Stimulated activated CD4-positive, alpha-beta T cell treated with anti-CD3 and anti-CD28 coated beads, Interleukin-1b, Interleukin-23, amount 100 ng/mL, for 24 hours (primary cell): ENCODE measurements at regions not wholly inside any gene's neighbourhood (a gene's known extent, or its start where the extent isn't known, plus 50 kb on each side); places are given as distances from the start of the nearest gene placed in this dataset.

Experiments
- DNase-seq, 4 experiments: peaks; one replicate each; pipeline ENCODE4 v3.0.0-alpha.2; 2020; ENCODE audit warnings: low read depth in 4 of 4, low spot score in 1 of 4

- DNase-seq = no peak
Observed at GRCh38 chr10:108894402-108895301, 1028.7 kb downstream of the XPNPEP1 start.

GRCh38 chr10:108877095-108877561 lies 1046.2 kb downstream of the XPNPEP1 start:
- no peak for DNase-seq

- DNase-seq = no peak
Observed at GRCh38 chr10:108872854-108873253, 1050.5 kb downstream of the XPNPEP1 start.

DNA sequence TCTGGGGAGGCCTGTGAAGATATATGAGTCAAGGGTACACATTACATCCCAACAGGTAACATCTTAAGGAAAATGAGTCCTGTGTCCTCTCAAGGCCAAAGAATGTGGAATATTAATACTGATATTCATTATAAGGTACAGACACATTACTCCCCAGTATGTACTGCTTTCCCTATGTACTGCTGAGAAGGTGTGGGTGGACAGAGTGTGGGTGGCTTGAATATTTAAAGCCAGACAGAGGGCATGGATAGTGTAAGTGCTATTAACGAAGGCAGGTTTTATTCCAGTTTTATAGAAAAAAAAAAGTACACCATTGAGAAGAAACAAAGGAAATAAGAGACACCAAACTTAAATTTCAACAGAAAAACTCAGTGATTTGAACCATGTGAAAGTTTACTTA lies 1054.4 kb downstream of the XPNPEP1 start:
- DNase-seq = no peak

DNA sequence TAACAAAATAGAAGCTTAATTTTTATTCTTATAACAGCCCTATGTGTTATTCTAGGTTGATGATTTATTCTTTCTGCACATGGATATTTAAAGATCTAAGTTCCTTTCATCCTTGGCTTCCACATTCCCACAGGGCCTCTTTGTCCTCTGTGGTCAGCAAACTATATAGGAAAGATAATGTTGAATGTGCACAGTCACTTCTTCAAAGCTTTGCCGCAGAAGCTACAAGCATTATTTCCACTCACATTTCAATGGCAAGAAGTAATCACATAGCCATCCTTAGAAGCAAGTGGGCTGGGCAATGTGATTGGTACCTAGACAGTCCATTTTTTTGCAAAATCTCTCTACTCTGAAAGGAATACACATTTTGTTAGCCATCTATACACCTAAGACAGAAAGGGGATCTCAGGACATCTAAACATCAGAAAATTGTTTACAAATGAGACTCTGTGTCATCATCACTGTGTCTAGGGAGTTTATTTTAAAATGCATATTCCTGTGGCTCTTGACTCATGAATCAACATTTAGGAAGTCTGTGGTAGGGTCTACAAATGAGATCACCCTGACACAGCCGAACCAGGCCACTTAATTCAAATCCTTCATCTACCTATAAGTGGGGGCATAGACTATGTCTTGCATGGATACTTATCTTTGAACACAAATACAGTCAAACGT lies 1060.5 kb downstream of the XPNPEP1 start:
- no peak for DNase-seq

DNA sequence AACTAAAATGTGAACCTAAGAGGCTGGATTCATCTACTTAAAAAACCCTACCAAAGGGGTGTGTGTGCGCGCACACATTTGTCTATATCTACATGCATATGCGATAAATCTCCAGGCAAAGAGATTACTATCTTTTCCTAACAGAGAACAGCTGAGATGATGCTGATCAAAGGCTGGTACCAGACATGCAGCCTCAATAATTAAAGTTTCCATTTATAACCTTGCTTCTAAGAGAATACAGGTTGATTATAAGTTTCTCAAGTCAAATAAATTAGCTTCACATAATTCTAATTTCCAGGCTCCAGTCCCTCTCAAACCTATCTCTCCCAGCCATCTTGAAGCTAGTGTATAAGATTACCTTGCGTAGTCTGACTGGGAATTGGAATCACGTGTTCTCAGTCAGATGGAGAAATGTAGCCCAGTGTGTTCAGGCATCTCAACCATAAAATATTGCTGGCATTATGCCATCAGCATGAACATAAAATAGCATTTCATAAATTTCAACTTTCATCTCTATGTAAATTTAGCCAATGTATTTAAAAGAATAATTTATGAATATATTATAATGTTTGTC lies 1062.0 kb downstream of the XPNPEP1 start:
- DNase-seq = no peak

- DNase-seq = no peak
Observed at GRCh38 chr10:108852211-108852610, 1071.1 kb downstream of the XPNPEP1 start.

DNA sequence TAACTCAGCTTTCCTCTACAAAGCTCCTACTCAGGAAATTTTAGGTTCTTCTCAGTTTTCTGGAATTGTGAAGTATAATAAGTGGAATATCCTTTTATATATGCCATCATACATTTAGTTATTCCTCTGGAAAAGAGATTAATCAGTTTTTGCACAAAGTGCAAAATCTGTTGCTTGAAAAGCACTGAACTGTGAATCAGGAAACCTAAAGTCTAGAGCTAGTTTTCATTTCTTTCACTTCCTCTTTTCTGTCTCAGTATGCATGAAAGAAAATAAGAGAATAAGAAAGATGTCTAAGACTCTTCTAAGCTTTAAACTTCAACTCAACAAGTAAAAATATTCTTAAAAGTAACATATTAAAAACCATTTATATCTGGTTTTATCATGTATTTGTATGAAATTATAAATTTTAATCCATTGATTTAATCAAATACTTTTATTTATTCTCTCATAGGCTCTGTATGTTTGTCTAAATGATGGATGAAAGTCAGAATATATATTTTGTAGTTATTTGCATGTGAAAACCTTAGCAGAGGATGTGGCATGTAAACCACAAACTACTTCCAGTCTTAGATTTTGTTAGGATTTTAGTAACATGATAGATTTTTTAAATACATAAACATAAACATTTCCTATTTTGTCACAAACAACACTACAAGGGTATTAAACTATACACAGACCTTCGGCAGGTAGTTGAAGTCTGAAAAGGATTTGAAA lies 1073.0 kb downstream of the XPNPEP1 start:
- DNase-seq = no peak

GRCh38 chr10:108849688-108850087 lies 1073.6 kb downstream of the XPNPEP1 start:
- DNase-seq = no peak

GRCh38 chr10:108849186-108849585 lies 1074.1 kb downstream of the XPNPEP1 start:
- DNase-seq = no peak

- no peak for DNase-seq
Observed at GRCh38 chr10:108848046-108848445, 1075.3 kb downstream of the XPNPEP1 start.

DNA sequence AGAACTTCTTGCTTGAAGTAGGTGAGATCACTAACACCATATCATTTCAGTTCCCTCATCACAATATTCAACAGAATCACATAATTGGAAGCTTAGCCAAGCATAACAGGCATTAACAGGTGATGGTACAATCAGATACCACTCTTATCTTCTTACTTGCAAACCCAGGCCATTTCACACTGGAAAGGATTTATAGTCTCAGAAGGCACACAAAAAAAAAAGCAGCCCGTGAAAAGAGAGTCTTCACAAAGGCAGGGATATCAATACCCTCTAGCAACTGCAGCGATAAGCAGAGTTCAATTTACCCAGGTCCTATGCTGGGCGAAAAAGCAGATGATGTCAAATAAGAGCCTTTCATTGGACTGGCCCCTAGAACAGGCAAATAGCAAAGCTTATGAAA lies 1082.4 kb downstream of the XPNPEP1 start:
- DNase-seq = no peak

GRCh38 chr10:108836362-108836761 lies 1086.9 kb downstream of the XPNPEP1 start:
- no peak for DNase-seq

- no peak for DNase-seq
Observed at GRCh38 chr10:108822026-108822425, 1101.3 kb downstream of the XPNPEP1 start.

- no peak for DNase-seq
Observed at GRCh38 chr10:108819302-108819701, 1104.0 kb downstream of the XPNPEP1 start.

- DNase-seq = no peak
Observed at GRCh38 chr10:108817584-108817983, 1105.7 kb downstream of the XPNPEP1 start.

GRCh38 chr10:108817135-108817534 lies 1106.2 kb downstream of the XPNPEP1 start:
- no peak for DNase-seq

GRCh38 chr10:108812906-108813305 lies 1110.4 kb downstream of the XPNPEP1 start:
- no peak for DNase-seq

DNA sequence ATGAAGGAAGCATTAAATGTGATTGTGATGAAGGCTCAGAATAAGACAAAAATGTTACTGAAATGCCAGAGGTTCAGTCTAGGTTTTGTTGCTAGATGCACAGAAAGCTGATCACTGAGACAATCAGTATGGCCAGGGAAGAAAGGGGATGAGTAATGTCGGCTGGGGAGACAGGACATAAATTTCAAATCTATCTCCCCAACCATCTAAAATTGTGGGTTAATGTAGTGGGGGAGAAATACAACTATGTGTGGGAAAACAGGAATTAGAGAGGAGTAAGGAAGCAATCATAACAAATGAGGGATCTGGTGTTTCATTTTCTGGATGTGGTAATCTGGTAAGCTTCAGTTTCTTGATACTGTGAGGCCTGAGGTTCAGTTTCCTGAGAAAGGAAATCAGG lies 1111.0 kb downstream of the XPNPEP1 start:
- DNase-seq = no peak

DNA sequence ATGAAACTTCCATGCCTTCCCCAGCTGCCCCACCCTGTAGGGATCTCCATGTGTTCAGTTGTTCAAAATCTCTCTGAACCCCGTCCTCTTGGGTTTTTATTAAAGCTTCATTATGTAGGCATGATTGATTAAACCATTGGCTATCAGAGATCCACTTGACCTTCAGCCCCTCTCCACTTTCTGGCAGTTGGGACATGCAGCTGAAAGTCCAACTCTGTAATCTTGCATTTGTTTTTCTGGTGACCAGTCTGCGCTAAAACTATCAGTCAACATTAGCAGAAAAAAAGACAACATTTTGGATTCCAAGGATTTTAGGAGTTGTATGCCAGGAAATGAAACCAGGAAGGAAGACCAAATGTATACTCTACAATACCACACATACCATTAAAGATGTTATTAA lies 1115.1 kb downstream of the XPNPEP1 start:
- no peak for DNase-seq

DNA sequence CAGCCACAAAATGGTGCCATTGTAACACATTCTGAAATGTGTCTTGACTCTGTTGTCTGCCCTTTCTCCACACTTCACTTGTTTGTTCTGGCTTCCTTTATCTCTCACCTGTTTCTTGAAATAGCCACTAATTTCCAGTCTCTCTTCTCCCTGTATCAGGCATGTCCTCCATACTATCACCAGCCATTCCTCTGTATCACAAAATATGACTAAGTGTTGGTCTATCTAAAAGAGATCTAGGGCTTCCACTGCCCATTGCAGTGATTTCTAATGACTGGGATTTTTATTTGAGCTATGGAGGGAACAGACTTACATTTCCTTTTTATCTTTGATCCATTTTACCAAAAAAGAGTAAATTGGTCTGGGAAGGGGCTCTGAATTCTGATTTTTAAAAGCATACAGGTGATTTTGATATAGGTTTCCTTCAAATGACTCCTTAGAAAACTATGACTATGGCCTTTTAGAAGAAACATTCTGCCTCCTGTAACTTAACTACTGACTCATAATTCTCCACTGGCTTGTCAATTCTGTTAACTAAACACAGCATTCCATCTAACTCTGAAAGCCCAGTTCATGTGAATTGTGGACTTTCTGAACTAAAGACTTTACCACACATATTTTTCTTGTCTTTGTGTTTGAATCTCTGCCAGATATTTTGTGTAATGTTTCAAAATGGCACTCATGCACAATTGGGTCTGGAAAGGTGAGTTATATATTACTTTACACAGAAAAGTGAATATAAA lies 1121.4 kb downstream of the XPNPEP1 start:
- no peak for DNase-seq
